ENCODE measurements at regions not wholly inside any gene's neighbourhood (a gene's known extent, or its start where the extent isn't known, plus 50 kb on each side); places are given as distances from the start of the nearest gene placed in this dataset.
"Not testable (repeated sequence)": the region's sequence is repeated elsewhere in the genome, so short reads cannot be mapped to it uniquely, and the experiment has no call there.

DNA sequence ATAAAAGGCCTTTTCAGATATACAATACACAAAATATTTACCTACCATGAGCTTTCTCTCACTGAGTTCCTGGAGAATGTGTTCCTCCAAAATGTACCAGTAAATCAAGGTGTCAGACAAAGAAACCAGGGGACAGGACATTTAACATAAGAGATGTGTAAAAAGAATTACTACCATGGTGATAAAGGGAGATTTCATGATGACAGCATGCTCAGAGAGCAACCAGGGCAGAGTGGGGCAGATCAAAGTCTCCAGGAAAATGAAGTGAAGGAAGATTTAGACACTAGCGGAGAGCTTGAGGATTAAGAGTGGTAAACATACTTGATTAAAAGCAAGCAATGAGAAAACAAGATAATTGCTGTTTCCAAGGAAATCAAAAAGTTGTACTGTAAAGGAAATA is 85.0 kb downstream of the FOXD4L6 start:
- H3K36me3 ChIP-seq (ENCODE audit: control insufficient read depth in 3 of 3, insufficient read depth in 3 of 3, low read length in 3 of 3); H3K4me1 ChIP-seq (ENCODE audit: control insufficient read depth in 3 of 3, insufficient read depth in 3 of 3, low read length in 3 of 3); H3K27ac ChIP-seq (ENCODE audit: low read depth, low read length); H3K9ac ChIP-seq (ENCODE audit: low read depth in 1 of 3, low read length in 3 of 3); H3K4me3 ChIP-seq (ENCODE audit: low read length in 3 of 3); H3K9me3 ChIP-seq (ENCODE audit: control insufficient read depth in 3 of 3, low read length in 3 of 3); H3K27me3 ChIP-seq (ENCODE audit: control insufficient read depth in 3 of 3, insufficient read depth in 3 of 3, low read length in 3 of 3): not testable (repeated sequence)

GRCh38 chr9:41042111-41042510 is 86.4 kb downstream of the FOXD4L6 start:
- H3K27me3 ChIP-seq (ENCODE audit: control insufficient read depth in 3 of 3, insufficient read depth in 3 of 3, low read length in 3 of 3); H3K4me1 ChIP-seq (ENCODE audit: control insufficient read depth in 3 of 3, insufficient read depth in 3 of 3, low read length in 3 of 3); H3K9ac ChIP-seq (ENCODE audit: low read depth in 1 of 3, low read length in 3 of 3); H3K4me3 ChIP-seq (ENCODE audit: low read length in 3 of 3); H3K9me3 ChIP-seq (ENCODE audit: control insufficient read depth in 3 of 3, low read length in 3 of 3); H3K36me3 ChIP-seq (ENCODE audit: control insufficient read depth in 3 of 3, insufficient read depth in 3 of 3, low read length in 3 of 3); H3K27ac ChIP-seq (ENCODE audit: low read depth, low read length): not testable (repeated sequence)

DNA sequence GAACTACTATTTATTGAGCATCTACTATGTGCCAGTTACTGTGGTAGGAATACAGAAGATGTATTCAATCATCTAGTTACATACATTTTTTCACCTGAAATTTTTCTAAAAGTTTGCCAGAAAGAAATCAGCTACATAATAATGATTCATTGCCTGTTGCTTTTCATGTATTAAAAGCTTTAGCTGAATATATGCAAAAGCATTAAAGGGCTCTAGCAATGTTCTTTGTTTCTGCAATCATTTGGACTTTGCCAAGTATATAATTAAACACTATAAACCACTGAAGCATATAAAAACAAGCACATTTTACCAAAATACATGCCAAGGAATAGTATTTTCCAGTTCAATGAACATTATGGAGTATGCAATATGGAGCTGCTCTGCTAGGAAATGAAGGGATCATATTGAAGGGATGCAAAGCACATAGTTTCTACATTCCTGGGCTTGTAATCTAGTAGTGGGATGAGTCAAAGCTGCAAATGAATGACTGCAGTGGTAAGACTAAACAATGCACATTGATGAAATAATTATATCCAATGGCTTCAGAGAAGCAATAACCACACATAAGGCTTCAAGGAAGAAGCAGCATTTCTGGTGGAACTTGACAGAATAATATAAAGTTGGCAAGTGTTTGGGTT is 87.7 kb downstream of the FOXD4L6 start:
- H3K9ac ChIP-seq (ENCODE audit: low read depth in 1 of 3, low read length in 3 of 3); H3K9me3 ChIP-seq (ENCODE audit: control insufficient read depth in 3 of 3, low read length in 3 of 3); H3K27me3 ChIP-seq (ENCODE audit: control insufficient read depth in 3 of 3, insufficient read depth in 3 of 3, low read length in 3 of 3); H3K36me3 ChIP-seq (ENCODE audit: control insufficient read depth in 3 of 3, insufficient read depth in 3 of 3, low read length in 3 of 3); H3K4me1 ChIP-seq (ENCODE audit: control insufficient read depth in 3 of 3, insufficient read depth in 3 of 3, low read length in 3 of 3); H3K4me3 ChIP-seq (ENCODE audit: low read length in 3 of 3); H3K27ac ChIP-seq (ENCODE audit: low read depth, low read length): not testable (repeated sequence)

GRCh38 chr9:41035276-41035675 is 93.2 kb downstream of the FOXD4L6 start:
- not testable (repeated sequence) for H3K27me3 ChIP-seq (ENCODE audit: control insufficient read depth in 3 of 3, insufficient read depth in 3 of 3, low read length in 3 of 3); H3K4me3 ChIP-seq (ENCODE audit: low read length in 3 of 3); H3K9ac ChIP-seq (ENCODE audit: low read depth in 1 of 3, low read length in 3 of 3); H3K4me1 ChIP-seq (ENCODE audit: control insufficient read depth in 3 of 3, insufficient read depth in 3 of 3, low read length in 3 of 3); H3K27ac ChIP-seq (ENCODE audit: low read depth, low read length); H3K9me3 ChIP-seq (ENCODE audit: control insufficient read depth in 3 of 3, low read length in 3 of 3); H3K36me3 ChIP-seq (ENCODE audit: control insufficient read depth in 3 of 3, insufficient read depth in 3 of 3, low read length in 3 of 3)

GRCh38 chr9:41034699-41035197 is 93.7 kb downstream of the FOXD4L6 start:
- not testable (repeated sequence) for H3K9me3 ChIP-seq (ENCODE audit: control insufficient read depth in 3 of 3, low read length in 3 of 3); H3K27ac ChIP-seq (ENCODE audit: low read depth, low read length); H3K4me3 ChIP-seq (ENCODE audit: low read length in 3 of 3); H3K27me3 ChIP-seq (ENCODE audit: control insufficient read depth in 3 of 3, insufficient read depth in 3 of 3, low read length in 3 of 3); H3K36me3 ChIP-seq (ENCODE audit: control insufficient read depth in 3 of 3, insufficient read depth in 3 of 3, low read length in 3 of 3); H3K9ac ChIP-seq (ENCODE audit: low read depth in 1 of 3, low read length in 3 of 3); H3K4me1 ChIP-seq (ENCODE audit: control insufficient read depth in 3 of 3, insufficient read depth in 3 of 3, low read length in 3 of 3)

GRCh38 chr9:41033877-41034276 is 94.6 kb downstream of the FOXD4L6 start:
- not testable (repeated sequence) for H3K4me1 ChIP-seq (ENCODE audit: control insufficient read depth in 3 of 3, insufficient read depth in 3 of 3, low read length in 3 of 3); H3K27me3 ChIP-seq (ENCODE audit: control insufficient read depth in 3 of 3, insufficient read depth in 3 of 3, low read length in 3 of 3); H3K9ac ChIP-seq (ENCODE audit: low read depth in 1 of 3, low read length in 3 of 3); H3K36me3 ChIP-seq (ENCODE audit: control insufficient read depth in 3 of 3, insufficient read depth in 3 of 3, low read length in 3 of 3); H3K9me3 ChIP-seq (ENCODE audit: control insufficient read depth in 3 of 3, low read length in 3 of 3); H3K27ac ChIP-seq (ENCODE audit: low read depth, low read length); H3K4me3 ChIP-seq (ENCODE audit: low read length in 3 of 3)

DNA sequence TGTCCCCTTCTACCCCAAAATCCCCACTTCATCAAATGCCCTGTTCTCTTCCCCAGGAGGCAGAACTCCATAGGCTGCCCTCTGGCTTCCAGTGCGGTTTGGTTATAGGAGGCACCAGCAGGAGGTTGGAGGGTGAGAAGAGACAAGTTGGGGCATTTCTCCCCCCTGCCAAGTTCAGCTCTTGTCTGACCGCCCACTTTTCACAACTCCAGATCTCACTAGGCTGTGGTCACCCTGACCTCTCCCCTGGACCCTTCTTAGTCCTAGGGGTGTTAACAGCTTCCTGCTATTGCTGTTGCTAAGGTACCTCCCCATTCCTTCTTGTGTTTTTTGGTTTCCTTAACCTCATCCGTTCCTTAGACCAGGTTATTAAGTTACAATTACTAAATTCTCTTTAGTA is 95.1 kb downstream of the FOXD4L6 start:
- H3K9me3 ChIP-seq (ENCODE audit: control insufficient read depth in 3 of 3, low read length in 3 of 3); H3K4me3 ChIP-seq (ENCODE audit: low read length in 3 of 3); H3K4me1 ChIP-seq (ENCODE audit: control insufficient read depth in 3 of 3, insufficient read depth in 3 of 3, low read length in 3 of 3); H3K9ac ChIP-seq (ENCODE audit: low read depth in 1 of 3, low read length in 3 of 3); H3K27ac ChIP-seq (ENCODE audit: low read depth, low read length); H3K27me3 ChIP-seq (ENCODE audit: control insufficient read depth in 3 of 3, insufficient read depth in 3 of 3, low read length in 3 of 3); H3K36me3 ChIP-seq (ENCODE audit: control insufficient read depth in 3 of 3, insufficient read depth in 3 of 3, low read length in 3 of 3): not testable (repeated sequence)

DNA sequence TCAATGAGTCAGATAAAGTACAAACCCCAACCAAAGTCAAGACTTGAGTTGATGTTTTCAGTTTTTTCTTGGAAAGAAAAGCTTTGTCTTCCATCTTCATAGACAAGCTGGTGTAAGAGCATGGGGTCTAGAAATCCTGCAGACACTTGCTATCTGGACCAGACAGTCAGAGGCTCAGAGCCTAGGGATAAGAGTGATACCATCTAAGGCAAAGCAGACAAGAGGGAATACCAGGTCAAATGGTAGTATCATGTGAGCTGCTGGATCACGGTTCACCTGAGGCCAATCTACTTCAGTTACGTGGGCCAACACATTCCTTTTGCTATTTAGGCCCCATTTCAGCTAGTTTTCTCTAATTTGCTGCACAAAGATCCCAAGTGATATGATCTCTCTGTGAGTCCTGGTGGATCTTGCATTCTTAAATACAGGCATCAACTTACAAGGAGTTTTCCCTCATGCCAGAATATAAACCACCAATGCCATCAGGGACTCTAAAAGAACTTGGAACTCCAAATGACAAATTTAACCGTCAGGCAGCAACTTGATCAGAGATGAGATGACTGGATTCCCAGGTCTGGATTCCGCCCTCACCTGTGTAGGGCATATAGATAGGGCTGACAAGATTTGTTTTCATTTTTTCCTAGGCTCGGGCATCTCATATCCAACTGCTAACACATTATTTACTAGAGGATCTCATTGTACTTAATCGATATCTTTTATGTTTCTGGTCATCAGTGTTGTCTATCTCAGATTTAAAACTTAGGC is 101.4 kb downstream of the FOXD4L6 start:
- H3K9me3 ChIP-seq (ENCODE audit: control insufficient read depth in 3 of 3, low read length in 3 of 3); H3K27ac ChIP-seq (ENCODE audit: low read depth, low read length); H3K4me3 ChIP-seq (ENCODE audit: low read length in 3 of 3); H3K36me3 ChIP-seq (ENCODE audit: control insufficient read depth in 3 of 3, insufficient read depth in 3 of 3, low read length in 3 of 3); H3K9ac ChIP-seq (ENCODE audit: low read depth in 1 of 3, low read length in 3 of 3); H3K27me3 ChIP-seq (ENCODE audit: control insufficient read depth in 3 of 3, insufficient read depth in 3 of 3, low read length in 3 of 3); H3K4me1 ChIP-seq (ENCODE audit: control insufficient read depth in 3 of 3, insufficient read depth in 3 of 3, low read length in 3 of 3): not testable (repeated sequence)

DNA sequence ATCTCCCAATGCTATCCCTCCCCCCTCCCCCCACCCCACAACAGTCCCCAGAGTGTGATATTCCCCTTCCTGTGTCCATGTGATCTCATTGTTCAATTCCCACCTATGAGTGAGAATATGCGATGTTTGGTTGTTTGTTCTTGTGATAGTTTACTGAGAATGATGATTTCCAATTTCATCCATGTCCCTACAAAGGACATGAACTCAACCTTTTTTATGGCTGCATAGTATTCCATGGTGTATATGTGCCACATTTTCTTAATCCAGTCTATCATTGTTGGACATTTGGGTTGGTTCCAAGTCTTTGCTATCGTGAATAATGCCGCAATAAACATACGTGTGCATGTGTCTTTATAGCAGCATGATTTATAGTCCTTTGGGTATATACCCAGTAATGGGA is 106.1 kb downstream of the FOXD4L6 start:
- not testable (repeated sequence) for H3K27me3 ChIP-seq (ENCODE audit: control insufficient read depth in 3 of 3, insufficient read depth in 3 of 3, low read length in 3 of 3); H3K9ac ChIP-seq (ENCODE audit: low read depth in 1 of 3, low read length in 3 of 3); H3K9me3 ChIP-seq (ENCODE audit: control insufficient read depth in 3 of 3, low read length in 3 of 3); H3K4me1 ChIP-seq (ENCODE audit: control insufficient read depth in 3 of 3, insufficient read depth in 3 of 3, low read length in 3 of 3); H3K36me3 ChIP-seq (ENCODE audit: control insufficient read depth in 3 of 3, insufficient read depth in 3 of 3, low read length in 3 of 3); H3K27ac ChIP-seq (ENCODE audit: low read depth, low read length); H3K4me3 ChIP-seq (ENCODE audit: low read length in 3 of 3)

GRCh38 chr9:41019858-41020562 is 108.5 kb downstream of the FOXD4L6 start:
- not testable (repeated sequence) for H3K4me1 ChIP-seq (ENCODE audit: control insufficient read depth in 3 of 3, insufficient read depth in 3 of 3, low read length in 3 of 3); H3K36me3 ChIP-seq (ENCODE audit: control insufficient read depth in 3 of 3, insufficient read depth in 3 of 3, low read length in 3 of 3); H3K9ac ChIP-seq (ENCODE audit: low read depth in 1 of 3, low read length in 3 of 3); H3K27ac ChIP-seq (ENCODE audit: low read depth, low read length); H3K4me3 ChIP-seq (ENCODE audit: low read length in 3 of 3); H3K27me3 ChIP-seq (ENCODE audit: control insufficient read depth in 3 of 3, insufficient read depth in 3 of 3, low read length in 3 of 3); H3K9me3 ChIP-seq (ENCODE audit: control insufficient read depth in 3 of 3, low read length in 3 of 3)
